ENCODE measurements at regions not wholly inside any gene's neighbourhood (a gene's known extent, or its start where the extent isn't known, plus 50 kb on each side); places are given as distances from the start of the nearest gene placed in this dataset.

GRCh38 chr14:27002179-27002578 lies 404.3 kb upstream of the NOVA1 start:
- Histone ChIP-seq H3K27me3 (ENCODE audit: control insufficient read depth, insufficient read depth, low read length) (no peaks in the 10 kb centered on the region), H3K36me3 (ENCODE audit: control insufficient read depth, insufficient read depth, low read length) (no peaks in the 10 kb centered on the region), H3K4me3 (ENCODE audit: low read depth in 2 of 2, low read length in 2 of 2) (no peak overlapping the region), H3K9me3 (ENCODE audit: control insufficient read depth, insufficient read depth, low read depth, low read length) (no peaks in the 10 kb centered on the region), H3K27ac (ENCODE audit: low read length) (no peak overlapping the region), H3K4me1 (ENCODE audit: control insufficient read depth, insufficient read depth, low read length) (no peaks in the 10 kb centered on the region)
- in situ Hi-C loops (cut with HindIII; ENCODE audit: low pct_unique_long_range_greater_than_20kb, low sequenced_read_pairs) (no loop called here), intact Hi-C loops (cut with micrococcal nuclease; ENCODE audit: unreplicated experiment) (no loop called here)
- POLR2A ChIA-PET = no interaction called here
- DNase-seq (ENCODE audit: low read depth, low spot score) (no peak), ATAC-seq (no peak)
- CTCF ChIA-PET = no interaction called here
- BruUV-seq (replicated peaks) = no TSS peak
- no peak for TF ChIP-seq SIN3A (IDR thresholded peaks at IDR 0.05; ENCODE audit: borderline replicate concordance, insufficient read depth, low read depth, low read length)

GRCh38 chr14:27006570-27006969 lies 408.7 kb upstream of the NOVA1 start:
- TF ChIP-seq, protein P1, sequence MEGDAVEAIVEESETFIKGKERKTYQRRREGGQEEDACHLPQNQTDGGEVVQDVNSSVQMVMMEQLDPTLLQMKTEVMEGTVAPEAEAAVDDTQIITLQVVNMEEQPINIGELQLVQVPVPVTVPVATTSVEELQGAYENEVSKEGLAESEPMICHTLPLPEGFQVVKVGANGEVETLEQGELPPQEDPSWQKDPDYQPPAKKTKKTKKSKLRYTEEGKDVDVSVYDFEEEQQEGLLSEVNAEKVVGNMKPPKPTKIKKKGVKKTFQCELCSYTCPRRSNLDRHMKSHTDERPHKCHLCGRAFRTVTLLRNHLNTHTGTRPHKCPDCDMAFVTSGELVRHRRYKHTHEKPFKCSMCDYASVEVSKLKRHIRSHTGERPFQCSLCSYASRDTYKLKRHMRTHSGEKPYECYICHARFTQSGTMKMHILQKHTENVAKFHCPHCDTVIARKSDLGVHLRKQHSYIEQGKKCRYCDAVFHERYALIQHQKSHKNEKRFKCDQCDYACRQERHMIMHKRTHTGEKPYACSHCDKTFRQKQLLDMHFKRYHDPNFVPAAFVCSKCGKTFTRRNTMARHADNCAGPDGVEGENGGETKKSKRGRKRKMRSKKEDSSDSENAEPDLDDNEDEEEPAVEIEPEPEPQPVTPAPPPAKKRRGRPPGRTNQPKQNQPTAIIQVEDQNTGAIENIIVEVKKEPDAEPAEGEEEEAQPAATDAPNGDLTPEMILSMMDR (IDR thresholded peaks at IDR 0.05) = no peak
- TF ChIP-seq TCF7L2 (IDR thresholded peaks at IDR 0.05; ENCODE audit: low read depth, low read length) = no peak
- TF ChIP-seq, protein P2, sequence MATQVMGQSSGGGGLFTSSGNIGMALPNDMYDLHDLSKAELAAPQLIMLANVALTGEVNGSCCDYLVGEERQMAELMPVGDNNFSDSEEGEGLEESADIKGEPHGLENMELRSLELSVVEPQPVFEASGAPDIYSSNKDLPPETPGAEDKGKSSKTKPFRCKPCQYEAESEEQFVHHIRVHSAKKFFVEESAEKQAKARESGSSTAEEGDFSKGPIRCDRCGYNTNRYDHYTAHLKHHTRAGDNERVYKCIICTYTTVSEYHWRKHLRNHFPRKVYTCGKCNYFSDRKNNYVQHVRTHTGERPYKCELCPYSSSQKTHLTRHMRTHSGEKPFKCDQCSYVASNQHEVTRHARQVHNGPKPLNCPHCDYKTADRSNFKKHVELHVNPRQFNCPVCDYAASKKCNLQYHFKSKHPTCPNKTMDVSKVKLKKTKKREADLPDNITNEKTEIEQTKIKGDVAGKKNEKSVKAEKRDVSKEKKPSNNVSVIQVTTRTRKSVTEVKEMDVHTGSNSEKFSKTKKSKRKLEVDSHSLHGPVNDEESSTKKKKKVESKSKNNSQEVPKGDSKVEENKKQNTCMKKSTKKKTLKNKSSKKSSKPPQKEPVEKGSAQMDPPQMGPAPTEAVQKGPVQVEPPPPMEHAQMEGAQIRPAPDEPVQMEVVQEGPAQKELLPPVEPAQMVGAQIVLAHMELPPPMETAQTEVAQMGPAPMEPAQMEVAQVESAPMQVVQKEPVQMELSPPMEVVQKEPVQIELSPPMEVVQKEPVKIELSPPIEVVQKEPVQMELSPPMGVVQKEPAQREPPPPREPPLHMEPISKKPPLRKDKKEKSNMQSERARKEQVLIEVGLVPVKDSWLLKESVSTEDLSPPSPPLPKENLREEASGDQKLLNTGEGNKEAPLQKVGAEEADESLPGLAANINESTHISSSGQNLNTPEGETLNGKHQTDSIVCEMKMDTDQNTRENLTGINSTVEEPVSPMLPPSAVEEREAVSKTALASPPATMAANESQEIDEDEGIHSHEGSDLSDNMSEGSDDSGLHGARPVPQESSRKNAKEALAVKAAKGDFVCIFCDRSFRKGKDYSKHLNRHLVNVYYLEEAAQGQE (IDR thresholded peaks at IDR 0.05; ENCODE audit: insufficient read depth in 1 of 2, low read depth in 2 of 2, low read length in 1 of 2) = no peak
- TF ChIP-seq SIN3A (IDR thresholded peaks at IDR 0.05; ENCODE audit: borderline replicate concordance, insufficient read depth, low read depth, low read length) = no peak
- TF ChIP-seq POLR2AphosphoS5 (IDR thresholded peaks at IDR 0.05; ENCODE audit: low read depth, low read length) = no peak
- Histone ChIP-seq H3K4me1 (ENCODE audit: control insufficient read depth, insufficient read depth, low read length) (no peaks in the 10 kb centered on the region), H3K27ac (ENCODE audit: low read length) (no peak overlapping the region), H3K9me3 (ENCODE audit: control insufficient read depth, insufficient read depth, low read depth, low read length) (no peaks in the 10 kb centered on the region), H3K36me3 (ENCODE audit: control insufficient read depth, insufficient read depth, low read length) (no peaks in the 10 kb centered on the region), H3K4me3 (ENCODE audit: low read depth in 2 of 2, low read length in 2 of 2) (no peak overlapping the region), H3K27me3 (ENCODE audit: control insufficient read depth, insufficient read depth, low read length) (no peaks in the 10 kb centered on the region)
- no peak for ATAC-seq
- DNase-seq (ENCODE audit: low read depth, low spot score) = no peak
- in situ Hi-C loops (cut with HindIII; ENCODE audit: low pct_unique_long_range_greater_than_20kb, low sequenced_read_pairs) = no loop called here
- CTCF ChIA-PET = no interaction called here
- POLR2A ChIA-PET = no interaction called here
- BruUV-seq (replicated peaks) = no TSS peak
- intact Hi-C loops (cut with micrococcal nuclease; ENCODE audit: unreplicated experiment) = no loop called here

- ATAC-seq (no peak), DNase-seq (ENCODE audit: low read depth, low spot score) (no peak)
- Histone ChIP-seq H3K27ac (ENCODE audit: low read length) (no peak overlapping the region), H3K27me3 (ENCODE audit: control insufficient read depth, insufficient read depth, low read length) (no peaks in the 10 kb centered on the region), H3K36me3 (ENCODE audit: control insufficient read depth, insufficient read depth, low read length) (no peaks in the 10 kb centered on the region), H3K4me1 (ENCODE audit: control insufficient read depth, insufficient read depth, low read length) (no peaks in the 10 kb centered on the region), H3K4me3 (ENCODE audit: low read depth in 2 of 2, low read length in 2 of 2) (no peak overlapping the region), H3K9me3 (ENCODE audit: control insufficient read depth, insufficient read depth, low read depth, low read length) (no peaks in the 10 kb centered on the region)
- CTCF ChIA-PET = interaction anchor here (0.7 kb wide), 1 partner anchor 123 kb away, joined by 4 read pairs; no protein-coding TSS in a partner anchor
- POLR2A ChIA-PET = no interaction called here
- TF ChIP-seq, protein P1 (IDR thresholded peaks at IDR 0.05) = no peak
- TF ChIP-seq, protein P2 (IDR thresholded peaks at IDR 0.05; ENCODE audit: insufficient read depth in 1 of 2, low read depth in 2 of 2, low read length in 1 of 2) = no peak
- TF ChIP-seq POLR2AphosphoS5 (IDR thresholded peaks at IDR 0.05; ENCODE audit: low read depth, low read length) = no peak
- TF ChIP-seq TCF7L2 (IDR thresholded peaks at IDR 0.05; ENCODE audit: low read depth, low read length) = no peak
- TF ChIP-seq SIN3A (IDR thresholded peaks at IDR 0.05; ENCODE audit: borderline replicate concordance, insufficient read depth, low read depth, low read length) = no peak
- no TSS peak for BruUV-seq (replicated peaks)
- intact Hi-C loops (cut with micrococcal nuclease; ENCODE audit: unreplicated experiment) = no loop called here
- in situ Hi-C loops (cut with HindIII; ENCODE audit: low pct_unique_long_range_greater_than_20kb, low sequenced_read_pairs) = no loop called here
Observed at GRCh38 chr14:27008187-27008586, 410.4 kb upstream of the NOVA1 start.
